HEK293 (cell line): ENCODE measurements at regions not wholly inside any gene's neighbourhood (a gene's known extent, or its start where the extent isn't known, plus 50 kb on each side); places are given as distances from the start of the nearest gene placed in this dataset.

Experiments used
- BCL11A ChIP-seq: fragments of 450-650 bp; formaldehyde crosslinking; IDR thresholded peaks from 2 replicates; pipeline ENCODE4 v1.5.1; 2016; ENCODE audit warnings: low read depth, missing biosample characterization, missing genetic modification characterization
- CTCF ChIP-seq: fragments of 450-650 bp; formaldehyde crosslinking; IDR thresholded peaks from 2 replicates; pipeline ENCODE4 v1.5.1; 2016; ENCODE audit warnings: missing biosample characterization, missing genetic modification characterization
- GLIS1 ChIP-seq: fragments of 450-650 bp; formaldehyde crosslinking; IDR thresholded peaks from 2 replicates; pipeline ENCODE4 v1.5.1; 2016; ENCODE audit warnings: missing biosample characterization, missing genetic modification characterization
- GLIS2 ChIP-seq: fragments of 450-650 bp; formaldehyde crosslinking; IDR thresholded peaks from 2 replicates; pipeline ENCODE4 v1.5.1; 2016; ENCODE audit warnings: missing biosample characterization, missing genetic modification characterization
- HOXA7 ChIP-seq: sonication (generic); formaldehyde crosslinking; IDR thresholded peaks from 2 replicates; pipeline ENCODE4 v1.8.1; 2022; ENCODE audit warnings: missing genetic modification reagents, borderline replicate concordance
- KLF9 ChIP-seq: fragments of 450-650 bp; formaldehyde crosslinking; IDR thresholded peaks from 2 replicates; pipeline ENCODE4 v1.5.1; 2016; ENCODE audit warnings: missing biosample characterization, missing genetic modification characterization, low read depth
- REPIN1 ChIP-seq: fragments of 450-650 bp; formaldehyde crosslinking; IDR thresholded peaks from 2 replicates; pipeline ENCODE4 v1.5.1; 2017; ENCODE audit warnings: missing biosample characterization, missing genetic modification characterization, low read depth
- TSHZ1 ChIP-seq: fragments of 450-650 bp; formaldehyde crosslinking; IDR thresholded peaks from 2 replicates; pipeline ENCODE4 v1.5.1; 2016; ENCODE audit warnings: missing biosample characterization, missing genetic modification characterization, borderline replicate concordance
- ZFP37 ChIP-seq: fragments of 450-650 bp; formaldehyde crosslinking; IDR thresholded peaks from 2 replicates; pipeline ENCODE4 v1.5.1; 2016; ENCODE audit warnings: missing biosample characterization, missing genetic modification characterization
- ZNF121 ChIP-seq: fragments of 450-650 bp; formaldehyde crosslinking; IDR thresholded peaks from 2 replicates; pipeline ENCODE4 v1.5.1; 2016; ENCODE audit warnings: missing biosample characterization, missing genetic modification characterization
- ZNF555 ChIP-seq: fragments of 450-650 bp; formaldehyde crosslinking; conservative IDR thresholded peaks from 2 replicates; pipeline ENCODE4 v1.5.1; 2017; ENCODE audit warnings: missing biosample characterization, mild to moderate bottlenecking, missing genetic modification characterization, inconsistent platforms
- ZNF600 ChIP-seq: fragments of 450-650 bp; formaldehyde crosslinking; IDR thresholded peaks from 2 replicates; pipeline ENCODE4 v1.5.1; 2016; ENCODE audit warnings: missing biosample characterization, missing genetic modification characterization

- TF ChIP-seq ZNF555: no peak
- no peak for TF ChIP-seq BCL11A (tag by site-specific recombination)
- TF ChIP-seq ZNF600: no peak
- TF ChIP-seq CTCF (tag by site-specific recombination): no peak
- no peak for TF ChIP-seq ZNF121 (tag by site-specific recombination)
- no peak for TF ChIP-seq GLIS2 (tag by site-specific recombination)
- no peak for TF ChIP-seq KLF9 (tag by site-specific recombination)
- TF ChIP-seq ZFP37: no peak
- TF ChIP-seq HOXA7 (CRISPR knock-in tag): no peak
- no peak for TF ChIP-seq TSHZ1 (tag by site-specific recombination)
- TF ChIP-seq REPIN1 (tag by site-specific recombination): no peak
- TF ChIP-seq GLIS1 (tag by site-specific recombination): no peak
Measured at GRCh38 chr3:107077391-107077790, 299.8 kb upstream of the CCDC54 start.
